NCI-H1092 treated with DMSO at 0.1 percent for 48 hours (cell line): ENCODE measurements at regions not wholly inside any gene's neighbourhood (a gene's known extent, or its start where the extent isn't known, plus 50 kb on each side); places are given as distances from the start of the nearest gene placed in this dataset.

Source experiments
- DNase-seq: peaks from one replicate; lab custom pipeline; 2025; lab: John Stamatoyannopoulos, UW

GRCh38 chr2:234306426-234307173 lies 190.3 kb downstream of the ARL4C start:
- no peak for DNase-seq

- no peak for DNase-seq
Measured at GRCh38 chr2:234305846-234306245, 191.0 kb downstream of the ARL4C start.

GRCh38 chr2:234304950-234305349 lies 191.9 kb downstream of the ARL4C start:
- DNase-seq: no peak

- DNase-seq: no peak
Measured at GRCh38 chr2:234302664-234302991, 194.3 kb downstream of the ARL4C start.

GRCh38 chr2:234300932-234301823 lies 195.7 kb downstream of the ARL4C start:
- DNase-seq: no peak

GRCh38 chr2:234300391-234300925 lies 196.4 kb downstream of the ARL4C start:
- DNase-seq: no peak

- DNase-seq: no peak
Measured at GRCh38 chr2:234298918-234299317, 198.0 kb downstream of the ARL4C start.

- DNase-seq: no peak
Measured at GRCh38 chr2:234296991-234297390, 199.9 kb downstream of the ARL4C start.

GRCh38 chr2:234293973-234294372 lies 202.9 kb downstream of the ARL4C start:
- DNase-seq: no peak

- DNase-seq: no peak
Measured at GRCh38 chr2:234292962-234293243, 204.0 kb downstream of the ARL4C start.

GRCh38 chr2:234292205-234292961 lies 204.5 kb downstream of the ARL4C start:
- no peak for DNase-seq

GRCh38 chr2:234291765-234292204 lies 205.1 kb downstream of the ARL4C start:
- peak; percentile 31 for DNase-seq

- no peak for DNase-seq
Measured at GRCh38 chr2:234290671-234291070, 206.2 kb downstream of the ARL4C start.

GRCh38 chr2:234289834-234290590 lies 206.9 kb downstream of the ARL4C start:
- DNase-seq: no peak

- DNase-seq: peak; percentile 19
Measured at GRCh38 chr2:234288974-234289455, 207.9 kb downstream of the ARL4C start.

GRCh38 chr2:234287650-234288049 lies 209.2 kb downstream of the ARL4C start:
- DNase-seq: no peak

- DNase-seq: no peak
Measured at GRCh38 chr2:234286956-234287355, 209.9 kb downstream of the ARL4C start.

- no peak for DNase-seq
Measured at GRCh38 chr2:234286118-234286598, 210.7 kb downstream of the ARL4C start.

GRCh38 chr2:234285541-234285940 lies 211.3 kb downstream of the ARL4C start:
- DNase-seq: no peak

- no peak for DNase-seq
Measured at GRCh38 chr2:234279637-234280036, 217.2 kb downstream of the ARL4C start.

GRCh38 chr2:234278556-234279255 lies 218.2 kb downstream of the ARL4C start:
- no peak for DNase-seq
